H9 (cell line): ENCODE measurements at regions not wholly inside any gene's neighbourhood (a gene's known extent, or its start where the extent isn't known, plus 50 kb on each side); places are given as distances from the start of the nearest gene placed in this dataset.

Source experiments
- DNase-seq: peaks from one replicate; pipeline ENCODE4 v3.0.0-alpha.2; 2017
- H2AFZ ChIP-seq: one replicate; pipeline ENCODE4 v1.6.1; 2013; ENCODE audit warnings: mild to moderate bottlenecking, low read length, control low read depth, moderate library complexity
- H2AK5ac ChIP-seq: 2 replicates; pipeline ENCODE4 v1.6.1; 2013; ENCODE audit warnings: low read length, control low read depth, mixed read lengths; ENCODE audit not compliant: insufficient read length
- H2BK120ac ChIP-seq: one replicate; pipeline ENCODE4 v1.6.1; 2013; ENCODE audit warnings: low read depth, mild to moderate bottlenecking, low read length, control low read depth, inconsistent platforms; ENCODE audit not compliant: poor library complexity, severe bottlenecking
- H2BK12ac ChIP-seq: 2 replicates; pipeline ENCODE4 v1.6.1; 2013; ENCODE audit warnings: low read length, control low read depth, mixed read lengths, low read depth; ENCODE audit not compliant: insufficient read length
- H2BK15ac ChIP-seq: 2 replicates; pipeline ENCODE4 v1.6.1; 2013; ENCODE audit warnings: low read depth, low read length, control low read depth
- H2BK20ac ChIP-seq: one replicate; pipeline ENCODE4 v1.6.1; 2013; ENCODE audit warnings: low read depth, mild to moderate bottlenecking, low read length, control low read depth, inconsistent platforms; ENCODE audit not compliant: poor library complexity, severe bottlenecking
- H2BK5ac ChIP-seq: 2 replicates; pipeline ENCODE4 v1.6.1; 2013; ENCODE audit warnings: low read length, control low read depth, mixed read lengths; ENCODE audit not compliant: insufficient read length
- H3K14ac ChIP-seq: 2 replicates; pipeline ENCODE4 v1.6.1; 2013; ENCODE audit warnings: low read length, control low read depth; ENCODE audit not compliant: insufficient read depth
- H3K18ac ChIP-seq: 2 replicates; pipeline ENCODE4 v1.6.1; 2013; ENCODE audit warnings: low read depth, mild to moderate bottlenecking, mixed read lengths, low read length, control low read depth; ENCODE audit not compliant: insufficient read length
- H3K23ac ChIP-seq: 2 replicates; pipeline ENCODE4 v1.6.1; 2013; ENCODE audit warnings: low read length, control low read depth, mixed read lengths, low read depth; ENCODE audit not compliant: insufficient read length
- H3K23me2 ChIP-seq: 2 replicates; pipeline ENCODE4 v1.6.1; 2013; ENCODE audit warnings: low read depth, mild to moderate bottlenecking, mixed read lengths, low read length, control low read depth; ENCODE audit not compliant: insufficient read length, poor library complexity, severe bottlenecking
- H3K27ac ChIP-seq: 2 replicates; pipeline ENCODE4 v1.5.1; 2013; ENCODE audit warnings: low read length, control low read depth, mixed read lengths, low read depth; ENCODE audit not compliant: insufficient read length
- H3K27me3 ChIP-seq: 2 replicates; pipeline ENCODE4 v1.6.1; 2013; ENCODE audit warnings: low read length, control low read depth, inconsistent platforms; ENCODE audit not compliant: insufficient read depth
- H3K4ac ChIP-seq: 2 replicates; pipeline ENCODE4 v1.6.1; 2013; ENCODE audit warnings: low read depth, mild to moderate bottlenecking, control low read depth, inconsistent platforms, low read length, moderate library complexity
- H3K4me1 ChIP-seq: 2 replicates; pipeline ENCODE4 v1.6.1; 2013; ENCODE audit warnings: low read length, control low read depth, inconsistent platforms; ENCODE audit not compliant: insufficient read depth
- H3K4me2 ChIP-seq: 2 replicates; pipeline ENCODE4 v1.6.1; 2013; ENCODE audit warnings: low read length, control low read depth, mixed read lengths; ENCODE audit not compliant: insufficient read length, insufficient read depth
- H3K56ac ChIP-seq: 2 replicates; pipeline ENCODE4 v1.6.1; 2013; ENCODE audit warnings: low read depth, mild to moderate bottlenecking, mixed read lengths, low read length, control low read depth; ENCODE audit not compliant: insufficient read length
- H3K79me1 ChIP-seq: 2 replicates; pipeline ENCODE4 v1.6.1; 2013; ENCODE audit warnings: low read depth, mild to moderate bottlenecking, moderate library complexity, low read length, control low read depth, inconsistent platforms; ENCODE audit not compliant: insufficient read depth, poor library complexity, severe bottlenecking
- H3K79me2 ChIP-seq: 2 replicates; pipeline ENCODE4 v1.6.1; 2013; ENCODE audit warnings: low read length, control low read depth, inconsistent platforms; ENCODE audit not compliant: insufficient read depth
- H3K9ac ChIP-seq: 2 replicates; pipeline ENCODE4 v1.6.1; 2013; ENCODE audit warnings: low read length, control low read depth, mixed read lengths; ENCODE audit not compliant: insufficient read length; ENCODE audit errors: extremely low read depth
- H3K9me3 ChIP-seq: one replicate; pipeline ENCODE4 v1.6.1; 2013; ENCODE audit warnings: low read depth, low read length, inconsistent platforms; ENCODE audit not compliant: control insufficient read depth
- H3T11ph ChIP-seq: one replicate; pipeline ENCODE4 v1.6.1; 2013; ENCODE audit warnings: mild to moderate bottlenecking, low read length, control low read depth, inconsistent platforms
- H4K20me1 ChIP-seq: one replicate; pipeline ENCODE4 v1.6.1; 2013; ENCODE audit not compliant: control insufficient read depth, insufficient read length, insufficient read depth
- H4K5ac ChIP-seq: 2 replicates; pipeline ENCODE4 v1.6.1; 2013; ENCODE audit warnings: low read depth, mild to moderate bottlenecking, mixed read lengths, low read length, control low read depth; ENCODE audit not compliant: insufficient read length
- H4K8ac ChIP-seq: replicated peaks from 2 replicates; pipeline ENCODE4 v1.6.1; 2013; ENCODE audit warnings: low read length, control low read depth, mixed read lengths, low read depth; ENCODE audit not compliant: insufficient read length
- H4K91ac ChIP-seq: 2 replicates; pipeline ENCODE4 v1.6.1; 2013; ENCODE audit warnings: low read depth, mild to moderate bottlenecking, moderate library complexity, mixed read lengths, low read length, control low read depth; ENCODE audit not compliant: insufficient read length
- H3K27ac Mint-ChIP-seq, 3 experiments: 2 replicates in 2 of 3; 3 replicates in 1 of 3; pipeline ENCODE4 v1.8.0; 2020 to 2021; ENCODE audit warnings: mixed read lengths in 3 of 3, mild to moderate bottlenecking in 1 of 3, moderate library complexity in 1 of 3
- H3K27me3 Mint-ChIP-seq: 2 replicates; pipeline ENCODE4 v1.8.0; 2021; ENCODE audit warnings: low read depth, mild to moderate bottlenecking, moderate library complexity, mixed read lengths
- H3K36me3 Mint-ChIP-seq, 3 experiments: 2 replicates in 2 of 3; 3 replicates in 1 of 3; pipeline ENCODE4 v1.8.0; 2020 to 2021; ENCODE audit warnings: low read depth in 3 of 3, mixed read lengths in 3 of 3; ENCODE audit not compliant: insufficient read depth in 1 of 3
- H3K4me1 Mint-ChIP-seq, 2 experiments: 2 replicates each; pipeline ENCODE4 v1.8.0; 2020; ENCODE audit warnings: mixed read lengths in 2 of 2
- H3K4me3 Mint-ChIP-seq, 2 experiments: 2 replicates in 1 of 2; 3 replicates in 1 of 2; pipeline ENCODE4 v1.8.0; 2020 to 2021; ENCODE audit warnings: mild to moderate bottlenecking in 2 of 2, mixed read lengths in 2 of 2, moderate library complexity in 1 of 2
- H3K9me3 Mint-ChIP-seq, 2 experiments: 2 replicates in 1 of 2; 3 replicates in 1 of 2; pipeline ENCODE4 v1.8.0; 2020; ENCODE audit warnings: mild to moderate bottlenecking in 2 of 2, mixed read lengths in 2 of 2, moderate library complexity in 1 of 2
- CTCF ChIP-seq: fragments of 200-600 bp; sonication (generic); conservative IDR thresholded peaks from 3 replicates; pipeline ENCODE4 v1.8.0; 2021; ENCODE audit warnings: antibody characterized with exemption, mild to moderate bottlenecking
- WGBS: extraction: QIAGEN DNeasy Blood & Tissue Kit; methylation state at CpG from one replicate; pipeline ENCODE4 v1.1.7; 2013; ENCODE audit warnings: missing lambda C conversion rate, low lambda C conversion rate, mixed read lengths; ENCODE audit not compliant: insufficient read length; ENCODE audit errors: extremely low coverage; 5-methylcytosine and 5-hydroxymethylcytosine counted together

- no peak overlapping the region for H3K23ac ChIP-seq
- no peak for DNase-seq
- no peak overlapping the region for H3K27ac ChIP-seq
- no peak for TF ChIP-seq CTCF
- H3K4me2 ChIP-seq = no peak overlapping the region
- peaks cover 2% of the 10 kb centered on the region; the same call in 1 of the 2 replicates for H3K4me1 ChIP-seq
- no peaks in the 10 kb centered on the region for H3K79me1 ChIP-seq
- H3K9ac ChIP-seq = no peak overlapping the region
- H2AFZ ChIP-seq = no peak overlapping the region
- H4K8ac ChIP-seq = no peak overlapping the region
- H3K27me3 ChIP-seq = no peaks in the 10 kb centered on the region
- no peaks in the 10 kb centered on the region for H3K36me3 Mint-ChIP-seq
- H2BK120ac ChIP-seq = no peak overlapping the region
- H3K14ac ChIP-seq = no peak overlapping the region
- H2BK5ac ChIP-seq = no peak overlapping the region
- H4K20me1 ChIP-seq = no peaks in the 10 kb centered on the region
- H2BK15ac ChIP-seq = no peak overlapping the region
- H3K27ac Mint-ChIP-seq = no peak overlapping the region
- H3K4me1 Mint-ChIP-seq = peaks cover 24 to 26% of the 10 kb centered on the region in 2 experiments
- no peak overlapping the region for H2AK5ac ChIP-seq
- H3K9me3 Mint-ChIP-seq = no peaks in the 10 kb centered on the region
- no peak overlapping the region for H2BK12ac ChIP-seq
- no peak overlapping the region for H3K4me3 Mint-ChIP-seq
- H3K18ac ChIP-seq = no peak overlapping the region
- H3K56ac ChIP-seq = no peak overlapping the region
- H3K4ac ChIP-seq = no peak overlapping the region
- H3K23me2 ChIP-seq = no peaks in the 10 kb centered on the region
- H3K27me3 Mint-ChIP-seq = no peaks in the 10 kb centered on the region
- H3T11ph ChIP-seq = no peak overlapping the region
- H3K9me3 ChIP-seq = no peaks in the 10 kb centered on the region
- H3K79me2 ChIP-seq = no peaks in the 10 kb centered on the region
- no peak overlapping the region for H4K91ac ChIP-seq
- no CpG with 5 or more reads among the region's 3 CpGs for WGBS
- H4K5ac ChIP-seq = no peak overlapping the region
- no peak overlapping the region for H2BK20ac ChIP-seq
Measured at GRCh38 chr16:26497896-26498295, 568.8 kb upstream of the C16orf82 start.
